Uterus (tissue), 3 donors: ENCODE measurements at regions not wholly inside any gene's neighbourhood (a gene's known extent, or its start where the extent isn't known, plus 50 kb on each side); places are given as distances from the start of the nearest gene placed in this dataset.

ENCODE experiments used
- DNase-seq, 2 donors: peaks; one replicate each; pipeline ENCODE4 v3.0.0-alpha.2; 2019 to 2020
- H3K27ac ChIP-seq, 2 donors: fragments of 200-600 bp; sonication (generic); 1 replicate in 1 of 2; 2 replicates in 1 of 2; pipeline ENCODE4 v1.5.1; 2016 to 2018
- H3K27me3 ChIP-seq, 2 donors: fragments of 200-600 bp; sonication (generic); one replicate each; pipeline ENCODE4 v1.5.1; 2018 to 2019; ENCODE audit warnings: control low read depth in 1 of 2
- H3K36me3 ChIP-seq, 2 donors: fragments of 200-600 bp; sonication (generic); one replicate each; pipeline ENCODE4 v1.5.1; 2019; ENCODE audit warnings: control low read depth in 1 of 2
- H3K4me1 ChIP-seq, 2 donors: fragments of 200-600 bp; sonication (generic); one replicate each; pipeline ENCODE4 v1.5.1; 2018 to 2019; ENCODE audit warnings: control low read depth in 1 of 2
- H3K4me3 ChIP-seq, 2 donors: fragments of 200-600 bp; sonication (generic); 1 replicate in 1 of 2; 2 replicates in 1 of 2; pipeline ENCODE4 v1.5.1; 2018 to 2019; ENCODE audit warnings: mild to moderate bottlenecking in 1 of 2
- H3K9me3 ChIP-seq, 2 donors: fragments of 200-600 bp; sonication (generic); one replicate each; pipeline ENCODE4 v1.5.1; 2019; ENCODE audit warnings: control low read depth in 1 of 2
- POLR2A ChIP-seq, 2 donors: fragments of 450-650 bp; IDR thresholded peaks; one replicate each; pipeline ENCODE4 v1.6.1; 2016; ENCODE audit warnings: antibody characterized with exemption in 2 of 2, mild to moderate bottlenecking in 1 of 2, moderate library complexity in 1 of 2
- intact Hi-C: fragments of 100-400 bp; cut with DNase I; formaldehyde crosslinking; loops from one replicate; pipeline ENCODE4 v1.15.1; 2023; ENCODE audit warnings: low total_unique reads
- TF ChIP-seq, protein P1 (sequence below), 4 experiments: fragments of 200-600 bp in 2 of 4; fragments of 450-650 bp in 2 of 4; sonication (generic) in 2 of 4; IDR thresholded peaks; one replicate each; pipeline ENCODE4 v1.5.1; 2016 to 2019; ENCODE audit warnings: antibody characterized with exemption in 4 of 4, mild to moderate bottlenecking in 2 of 4, moderate library complexity in 1 of 4
- donor health status: DM: yes; HTN: yes; CAD: no.

DNA sequence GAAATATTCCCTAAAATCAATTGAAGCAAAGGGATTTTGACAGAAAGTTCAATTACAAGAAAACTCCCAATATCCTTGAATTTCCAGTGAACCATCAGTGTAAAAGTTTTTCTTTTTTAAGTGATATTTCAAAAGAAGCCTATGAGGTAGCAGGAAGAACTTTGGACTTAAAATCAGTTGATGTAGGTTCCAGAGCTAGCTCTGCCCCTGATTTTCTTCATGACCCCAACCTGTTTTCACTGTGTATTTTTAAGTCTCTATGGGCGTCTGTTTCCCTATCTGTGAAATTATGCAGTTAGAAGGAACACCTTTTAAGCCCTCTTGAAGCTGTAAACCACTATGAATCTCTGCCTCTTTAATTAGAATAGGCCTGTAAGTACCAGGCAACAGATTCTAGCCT, 66.2 kb upstream of the SLC1A1 start:
- intact Hi-C loops = no loop called here
- Histone ChIP-seq H3K4me1 (no peaks in the 10 kb centered on the region), H3K9me3 (no peaks in the 10 kb centered on the region), H3K36me3 (no peaks in the 10 kb centered on the region), H3K27me3 (no peaks in the 10 kb centered on the region), H3K4me3 (no peak overlapping the region), H3K27ac (no peak overlapping the region)
- no peak for DNase-seq
- TF ChIP-seq POLR2A (IDR thresholded peaks at IDR 0.05) = no peak
- TF ChIP-seq, protein P1, sequence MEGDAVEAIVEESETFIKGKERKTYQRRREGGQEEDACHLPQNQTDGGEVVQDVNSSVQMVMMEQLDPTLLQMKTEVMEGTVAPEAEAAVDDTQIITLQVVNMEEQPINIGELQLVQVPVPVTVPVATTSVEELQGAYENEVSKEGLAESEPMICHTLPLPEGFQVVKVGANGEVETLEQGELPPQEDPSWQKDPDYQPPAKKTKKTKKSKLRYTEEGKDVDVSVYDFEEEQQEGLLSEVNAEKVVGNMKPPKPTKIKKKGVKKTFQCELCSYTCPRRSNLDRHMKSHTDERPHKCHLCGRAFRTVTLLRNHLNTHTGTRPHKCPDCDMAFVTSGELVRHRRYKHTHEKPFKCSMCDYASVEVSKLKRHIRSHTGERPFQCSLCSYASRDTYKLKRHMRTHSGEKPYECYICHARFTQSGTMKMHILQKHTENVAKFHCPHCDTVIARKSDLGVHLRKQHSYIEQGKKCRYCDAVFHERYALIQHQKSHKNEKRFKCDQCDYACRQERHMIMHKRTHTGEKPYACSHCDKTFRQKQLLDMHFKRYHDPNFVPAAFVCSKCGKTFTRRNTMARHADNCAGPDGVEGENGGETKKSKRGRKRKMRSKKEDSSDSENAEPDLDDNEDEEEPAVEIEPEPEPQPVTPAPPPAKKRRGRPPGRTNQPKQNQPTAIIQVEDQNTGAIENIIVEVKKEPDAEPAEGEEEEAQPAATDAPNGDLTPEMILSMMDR (IDR thresholded peaks at IDR 0.05) = no peak

DNA sequence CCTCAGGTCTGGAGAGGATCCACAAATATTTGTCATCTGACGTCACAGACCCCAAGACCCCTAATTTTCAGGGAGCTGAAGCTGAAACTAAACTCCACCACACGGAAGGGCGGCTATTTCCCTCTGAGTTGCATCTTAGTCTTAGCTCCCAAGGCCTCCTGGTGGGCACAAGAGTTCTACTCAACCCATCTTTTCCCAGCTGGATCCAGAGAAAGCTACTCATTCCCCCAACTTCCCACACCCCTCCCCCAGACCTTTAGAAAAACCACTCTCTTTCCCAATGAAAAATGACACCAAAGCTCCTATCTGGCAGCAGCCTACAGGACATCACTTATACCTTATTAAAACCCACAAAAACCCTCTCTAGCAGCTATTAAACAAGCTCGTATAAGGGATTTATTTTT, 67.1 kb upstream of the SLC1A1 start:
- H3K27me3 ChIP-seq = no peaks in the 10 kb centered on the region

DNA sequence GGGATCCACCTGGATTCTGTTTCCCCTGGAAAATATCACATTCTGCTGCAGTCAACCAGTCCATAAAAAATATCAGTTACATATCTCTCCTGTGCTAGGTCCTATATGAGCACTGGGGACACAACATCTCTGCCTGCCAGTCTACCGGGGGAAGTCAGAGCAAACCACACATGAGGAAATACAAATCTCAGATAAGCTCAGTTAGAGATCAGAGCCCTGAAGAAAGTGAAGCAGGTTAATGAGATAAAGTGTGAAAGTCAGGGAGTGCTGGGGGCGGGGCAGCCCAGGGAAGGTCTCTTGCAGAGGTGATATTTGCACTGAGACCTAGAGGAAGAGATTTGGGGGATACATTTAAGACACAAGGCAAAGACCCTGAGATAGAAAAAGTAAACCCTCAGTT, 67.8 kb upstream of the SLC1A1 start:
- no peak for DNase-seq
- intact Hi-C loops = no loop called here
- no peaks in the 10 kb centered on the region for H3K27me3 ChIP-seq

More for the DNA sequence above, 67.1 kb upstream of the SLC1A1 start:
- intact Hi-C loops = no loop called here
- TF ChIP-seq, protein P1 (IDR thresholded peaks at IDR 0.05) = no peak
- TF ChIP-seq POLR2A (IDR thresholded peaks at IDR 0.05) = no peak
- no peaks in the 10 kb centered on the region for H3K9me3 ChIP-seq
- no peaks in the 10 kb centered on the region for H3K4me1 ChIP-seq
- no peak overlapping the region for H3K4me3 ChIP-seq
- H3K36me3 ChIP-seq = no peaks in the 10 kb centered on the region
- no peak overlapping the region for H3K27ac ChIP-seq
- DNase-seq = no peak

GRCh38 chr9:4421847-4422246, 68.4 kb upstream of the SLC1A1 start:
- Histone ChIP-seq H3K4me1 (no peaks in the 10 kb centered on the region), H3K4me3 (no peak overlapping the region), H3K9me3 (no peaks in the 10 kb centered on the region), H3K27me3 (no peaks in the 10 kb centered on the region), H3K27ac (no peak overlapping the region), H3K36me3 (no peaks in the 10 kb centered on the region)
- DNase-seq = no peak
- TF ChIP-seq, protein P1 (IDR thresholded peaks at IDR 0.05) = no peak
- TF ChIP-seq POLR2A (IDR thresholded peaks at IDR 0.05) = no peak
- intact Hi-C loops = no loop called here

More for the DNA sequence above, 67.8 kb upstream of the SLC1A1 start:
- no peaks in the 10 kb centered on the region for H3K9me3 ChIP-seq
- TF ChIP-seq, protein P1 (IDR thresholded peaks at IDR 0.05) = no peak
- TF ChIP-seq POLR2A (IDR thresholded peaks at IDR 0.05) = no peak
- no peaks in the 10 kb centered on the region for H3K36me3 ChIP-seq
- no peaks in the 10 kb centered on the region for H3K4me1 ChIP-seq
- H3K4me3 ChIP-seq = no peak overlapping the region
- no peak overlapping the region for H3K27ac ChIP-seq

DNA sequence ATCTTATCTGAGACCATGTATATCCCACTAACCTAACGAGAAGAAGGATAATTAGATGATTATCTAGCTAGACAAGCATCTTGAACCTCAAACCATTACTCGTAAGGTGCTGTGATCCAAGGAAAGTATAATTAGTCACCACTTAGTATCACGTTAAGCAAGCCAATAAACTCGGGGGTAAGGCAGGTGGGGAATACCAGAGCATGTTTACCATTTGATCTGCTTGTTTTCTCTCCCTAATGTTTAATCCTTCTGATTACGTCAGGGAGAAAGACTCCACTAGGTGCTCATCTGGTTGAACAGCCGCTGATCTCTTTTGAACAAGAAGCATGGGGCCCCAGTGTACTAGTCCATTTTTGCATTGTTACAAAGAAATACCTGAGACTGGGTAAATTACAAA, 69.9 kb upstream of the SLC1A1 start:
- intact Hi-C loops = no loop called here
- Histone ChIP-seq H3K4me3 (no peak overlapping the region), H3K27ac (no peak overlapping the region), H3K36me3 (no peaks in the 10 kb centered on the region), H3K27me3 (no peaks in the 10 kb centered on the region), H3K9me3 (no peaks in the 10 kb centered on the region), H3K4me1 (no peaks in the 10 kb centered on the region)
- TF ChIP-seq, protein P1 (IDR thresholded peaks at IDR 0.05) = no peak
- TF ChIP-seq POLR2A (IDR thresholded peaks at IDR 0.05) = no peak
- no peak for DNase-seq
